Endothelial cell (in vitro differentiated cells): ENCODE measurements at regions not wholly inside any gene's neighbourhood (a gene's known extent, or its start where the extent isn't known, plus 50 kb on each side); places are given as distances from the start of the nearest gene placed in this dataset.

ENCODE experiments used
- DNase-seq: peaks from one replicate; pipeline ENCODE4 v3.0.0; 2021; ENCODE audit warnings: low spot score
- H3K27ac Mint-ChIP-seq: one replicate; pipeline ENCODE4 v1.8.0; 2021; ENCODE audit warnings: mixed read lengths, inconsistent platforms; ENCODE audit not compliant: unreplicated experiment
- H3K27me3 Mint-ChIP-seq: one replicate; pipeline ENCODE4 v1.8.0; 2021; ENCODE audit warnings: mild to moderate bottlenecking, moderate library complexity, mixed read lengths, inconsistent platforms; ENCODE audit not compliant: unreplicated experiment
- H3K36me3 Mint-ChIP-seq: one replicate; pipeline ENCODE4 v1.8.0; 2021; ENCODE audit warnings: mild to moderate bottlenecking, low read depth, mixed read lengths, inconsistent platforms; ENCODE audit not compliant: unreplicated experiment
- H3K4me1 Mint-ChIP-seq: one replicate; pipeline ENCODE4 v1.8.0; 2021; ENCODE audit warnings: mild to moderate bottlenecking, mixed read lengths, inconsistent platforms; ENCODE audit not compliant: unreplicated experiment
- H3K4me3 Mint-ChIP-seq: one replicate; pipeline ENCODE4 v1.8.0; 2021; ENCODE audit warnings: mild to moderate bottlenecking, mixed read lengths, inconsistent platforms; ENCODE audit not compliant: unreplicated experiment
- H3K9me3 Mint-ChIP-seq: one replicate; pipeline ENCODE4 v1.8.0; 2021; ENCODE audit warnings: mixed read lengths, inconsistent platforms; ENCODE audit not compliant: unreplicated experiment
- CTCF ChIP-seq: fragments of 200-600 bp; sonication (generic); IDR thresholded peaks from one replicate; pipeline ENCODE4 v1.5.0; 2021; ENCODE audit warnings: antibody characterized with exemption; ENCODE audit not compliant: unreplicated experiment

GRCh38 chr5:2330325-2331130, 420.9 kb downstream of the IRX2 start:
- no peak for TF ChIP-seq CTCF
- Mint-ChIP-seq H3K4me1 (no peaks in the 10 kb centered on the region), H3K9me3 (peaks cover 26% of the 10 kb centered on the region), H3K36me3 (no peaks in the 10 kb centered on the region), H3K27me3 (peaks cover 9% of the 10 kb centered on the region), H3K27ac (no peak overlapping the region), H3K4me3 (no peak overlapping the region)
- no peak for DNase-seq

GRCh38 chr5:2329741-2330140, 421.7 kb downstream of the IRX2 start:
- H3K27ac Mint-ChIP-seq: no peak overlapping the region
- no peaks in the 10 kb centered on the region for H3K4me1 Mint-ChIP-seq
- no peak overlapping the region for H3K4me3 Mint-ChIP-seq
- H3K27me3 Mint-ChIP-seq: peaks cover 9% of the 10 kb centered on the region
- DNase-seq: no peak
- TF ChIP-seq CTCF: no peak
- H3K36me3 Mint-ChIP-seq: no peaks in the 10 kb centered on the region
- H3K9me3 Mint-ChIP-seq: peaks cover 26% of the 10 kb centered on the region

GRCh38 chr5:2326601-2327000, 424.9 kb downstream of the IRX2 start:
- Mint-ChIP-seq H3K4me3 (no peak overlapping the region), H3K27me3 (peaks cover 10% of the 10 kb centered on the region), H3K27ac (no peak overlapping the region), H3K36me3 (no peaks in the 10 kb centered on the region), H3K4me1 (no peaks in the 10 kb centered on the region), H3K9me3 (peaks cover 13% of the 10 kb centered on the region)
- no peak for TF ChIP-seq CTCF
- no peak for DNase-seq

- Mint-ChIP-seq H3K4me1 (no peaks in the 10 kb centered on the region), H3K4me3 (no peak overlapping the region)
Measured at GRCh38 chr5:2324788-2325187, 426.7 kb downstream of the IRX2 start.

More at GRCh38 chr5:2324788-2325187, 426.7 kb downstream of the IRX2 start:
- Mint-ChIP-seq H3K9me3 (peaks cover 15% of the 10 kb centered on the region), H3K36me3 (no peaks in the 10 kb centered on the region), H3K27me3 (peaks cover 7% of the 10 kb centered on the region), H3K27ac (no peak overlapping the region)
- no peak for DNase-seq
- TF ChIP-seq CTCF: no peak
